ENCODE measurements at regions not wholly inside any gene's neighbourhood (a gene's known extent, or its start where the extent isn't known, plus 50 kb on each side); places are given as distances from the start of the nearest gene placed in this dataset.
A peak's percentile ranks its signal among the peaks of the same experiment; 100 is the strongest.

DNA sequence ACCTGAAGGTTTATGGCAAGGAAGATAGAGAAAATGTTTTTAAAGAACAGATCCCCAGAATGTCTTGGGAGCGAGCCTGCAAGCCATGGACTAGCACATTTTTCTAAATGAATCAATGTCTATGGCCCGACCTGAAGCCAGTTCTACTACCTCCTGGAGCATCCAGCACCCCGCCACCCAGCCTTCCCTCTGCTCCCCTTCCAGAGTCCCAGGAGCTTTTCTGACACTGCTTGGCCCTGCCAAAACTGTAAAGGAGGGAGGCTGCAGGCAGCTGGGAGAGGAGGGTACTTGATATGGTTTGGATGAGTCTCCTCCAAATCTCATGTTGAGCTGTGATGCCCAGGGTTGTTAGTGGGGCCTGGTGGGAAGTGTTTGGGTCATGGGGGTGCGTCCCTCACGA, 95.5 kb upstream of the FZD10 start:
- intact Hi-C loops (cut with DNase I): no loop called here
- DNase-seq: peak in 1 of 10 donors; percentile 65

DNA sequence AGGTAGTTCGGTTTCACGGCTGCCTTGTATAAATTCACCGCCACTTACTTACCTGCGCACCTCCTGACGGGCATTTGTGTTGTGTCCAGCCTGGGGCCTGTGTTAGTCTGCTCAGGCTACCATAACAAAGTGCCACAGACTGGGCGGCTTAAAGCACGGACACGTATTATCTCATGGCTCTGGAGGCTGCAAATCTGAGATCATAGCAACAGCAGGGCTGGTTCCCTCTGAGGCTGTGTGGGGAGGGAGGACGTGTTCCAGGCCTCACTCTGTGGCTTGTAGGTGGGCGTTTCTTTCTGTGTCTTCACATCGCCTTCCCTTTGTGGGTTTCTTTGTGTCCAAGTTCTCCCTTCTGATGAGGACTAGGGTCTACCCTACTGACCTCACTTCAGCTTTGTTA, 93.5 kb upstream of the FZD10 start:
- peak in 2 of 10 donors; percentile 36 to 78 for DNase-seq
- intact Hi-C loops (cut with DNase I): no loop called here

DNA sequence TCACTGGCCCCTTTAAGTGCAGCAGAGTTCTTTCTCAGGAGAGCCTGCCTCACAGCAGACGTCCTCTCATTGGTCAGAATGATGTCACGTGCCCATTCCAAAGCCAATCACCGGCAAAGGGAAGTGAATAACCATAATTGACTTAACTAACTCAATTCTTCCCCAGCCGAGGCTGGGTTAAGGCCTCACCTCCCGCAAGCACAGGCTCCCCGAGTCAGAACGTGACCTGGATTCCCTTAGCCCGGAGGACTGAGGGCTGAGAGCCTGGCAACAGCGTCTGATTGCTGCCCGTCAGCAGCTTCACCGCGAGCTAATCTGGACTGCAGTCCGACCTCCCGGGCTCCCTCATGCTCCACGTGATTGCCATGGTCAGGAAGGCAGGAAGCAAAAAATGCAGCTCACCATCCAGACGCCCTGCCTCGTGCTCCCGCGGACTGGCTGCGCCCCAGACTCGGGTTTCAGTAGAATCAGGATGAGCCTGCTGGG, 92.1 kb upstream of the FZD10 start:
- DNase-seq: peak in 8 of 10 donors; percentile 32 to 83 (median 47)
- intact Hi-C loops (cut with DNase I): no loop called here

DNA sequence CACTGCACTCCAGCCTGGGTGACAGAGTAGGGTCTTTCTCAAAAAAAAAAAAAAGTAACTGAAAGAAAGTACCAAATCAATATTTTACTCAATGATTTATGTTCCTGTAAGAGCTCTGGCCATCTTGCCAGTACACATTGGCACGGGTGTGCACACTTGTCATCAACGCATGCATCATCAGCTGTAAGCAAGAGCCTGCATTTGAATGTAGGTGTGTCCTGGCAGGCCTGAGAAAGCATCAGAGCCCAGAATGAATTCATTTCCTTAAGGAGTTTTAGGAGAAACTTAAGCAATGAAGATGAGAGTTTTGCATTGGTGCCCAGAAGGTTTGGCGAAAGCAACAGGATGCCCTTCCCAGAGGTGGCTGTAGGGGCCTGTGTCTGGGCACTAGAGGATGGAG, 88.5 kb upstream of the FZD10 start:
- DNase-seq: peak in 2 of 10 donors; percentile 23 to 82
- intact Hi-C loops (cut with DNase I): no loop called here

DNA sequence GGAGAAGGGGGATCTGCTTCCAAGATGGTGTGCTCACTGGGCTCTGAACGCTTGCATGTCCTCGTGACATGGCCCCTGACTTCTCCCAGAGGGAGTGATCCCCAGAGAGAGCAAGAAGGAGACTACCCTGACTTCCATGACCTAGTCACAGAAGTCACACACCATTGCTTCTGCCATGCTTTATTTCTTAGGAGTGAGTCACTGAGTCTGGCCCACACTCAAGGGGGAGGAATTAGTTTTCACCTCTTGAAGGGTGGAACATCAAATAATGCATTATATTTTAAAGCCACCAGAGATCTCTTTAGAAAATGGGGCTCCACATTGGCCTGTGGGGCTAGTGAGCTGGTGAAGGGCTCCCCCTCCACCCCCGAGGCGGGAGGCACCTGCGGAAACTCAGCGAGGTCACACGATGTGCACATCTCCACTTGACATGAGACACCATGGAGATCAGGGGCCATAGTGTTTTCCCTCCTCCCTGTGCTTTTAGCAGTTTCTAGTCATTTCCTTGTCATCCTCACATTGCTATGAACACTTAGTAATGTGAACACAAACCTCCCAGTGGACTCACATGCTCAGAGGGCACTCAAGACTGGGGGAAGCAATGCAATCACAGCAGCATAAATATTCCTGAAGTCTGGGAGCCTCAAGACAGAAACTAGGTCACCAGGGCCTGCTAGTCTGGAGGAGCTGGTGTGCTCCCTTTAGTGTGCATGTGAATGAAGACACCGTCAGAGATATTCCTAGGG, 87.4 kb upstream of the FZD10 start:
- intact Hi-C loops (cut with DNase I): no loop called here
- peak in 1 of 10 donors; percentile 40 for DNase-seq

DNA sequence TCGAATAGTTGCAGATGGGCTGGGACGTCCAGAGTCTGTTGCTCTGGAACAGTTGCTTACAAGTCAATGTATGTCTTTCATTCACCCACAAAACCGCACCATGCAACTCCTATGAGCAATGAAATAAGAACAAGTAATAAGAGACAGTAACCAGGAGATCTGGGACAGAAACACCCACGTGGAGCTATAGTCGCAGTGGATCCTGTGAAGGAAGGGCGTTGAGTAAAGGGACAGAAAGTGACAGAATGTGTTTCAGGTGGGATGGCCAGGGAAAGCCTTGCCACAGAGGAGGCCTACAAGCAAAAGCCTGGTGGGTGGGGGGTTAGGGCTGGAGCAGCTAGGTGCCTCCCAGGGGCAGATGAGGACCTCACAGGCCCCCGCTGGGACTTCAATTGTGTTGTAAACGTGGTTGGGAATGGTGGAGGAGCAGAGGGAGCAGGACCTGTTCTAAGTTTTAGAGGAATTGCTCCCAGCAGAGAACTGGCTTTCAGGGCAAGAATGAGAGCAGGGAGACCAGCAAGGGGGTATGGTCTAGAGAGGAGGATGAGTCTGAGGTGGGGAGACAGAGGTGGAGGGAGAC, 86.7 kb upstream of the FZD10 start:
- DNase-seq: peak in 3 of 10 donors; percentile 13 to 52 (median 16)
- intact Hi-C loops (cut with DNase I): no loop called here

DNA sequence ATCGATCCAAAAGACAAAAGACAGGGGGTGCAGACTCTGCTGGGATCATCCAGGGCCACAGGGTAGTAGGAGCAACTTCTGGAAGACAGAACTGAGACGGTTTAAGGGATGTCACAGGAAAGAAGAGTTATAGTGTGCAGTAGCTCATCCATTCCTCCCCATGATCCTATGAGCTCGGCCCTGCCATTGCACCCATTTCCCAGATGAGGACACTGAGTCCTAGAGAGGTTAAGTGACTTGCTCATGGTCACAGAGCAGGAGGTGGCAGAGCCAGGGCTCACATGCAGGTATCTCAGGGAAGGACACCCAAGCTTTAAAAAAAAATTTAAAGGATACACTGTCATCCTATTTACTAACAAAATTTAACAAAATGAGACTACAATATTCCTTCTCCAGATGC, 86.1 kb upstream of the FZD10 start:
- intact Hi-C loops (cut with DNase I): no loop called here
- peak in 1 of 10 donors; percentile 5 for DNase-seq

DNA sequence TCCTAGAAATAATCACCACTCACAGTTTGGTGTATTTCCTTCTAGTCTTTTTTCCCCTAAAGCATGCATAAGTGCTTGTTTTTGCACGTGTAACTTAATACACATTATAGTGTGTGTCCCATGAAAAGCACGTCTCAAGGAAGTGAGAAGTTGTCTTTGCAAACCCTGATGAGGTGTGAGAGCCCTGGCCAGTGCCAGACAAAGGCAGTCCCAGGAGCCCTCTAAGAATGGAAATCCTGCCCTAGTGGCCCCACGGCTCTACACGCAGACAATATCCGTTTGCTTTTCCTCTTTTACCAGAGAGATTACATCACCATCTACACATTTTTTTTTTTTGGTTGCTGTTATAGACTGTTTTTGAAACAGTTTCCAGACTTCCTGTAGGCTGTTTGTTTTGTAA, 85.5 kb upstream of the FZD10 start:
- no peak for DNase-seq
- intact Hi-C loops (cut with DNase I): no loop called here

DNA sequence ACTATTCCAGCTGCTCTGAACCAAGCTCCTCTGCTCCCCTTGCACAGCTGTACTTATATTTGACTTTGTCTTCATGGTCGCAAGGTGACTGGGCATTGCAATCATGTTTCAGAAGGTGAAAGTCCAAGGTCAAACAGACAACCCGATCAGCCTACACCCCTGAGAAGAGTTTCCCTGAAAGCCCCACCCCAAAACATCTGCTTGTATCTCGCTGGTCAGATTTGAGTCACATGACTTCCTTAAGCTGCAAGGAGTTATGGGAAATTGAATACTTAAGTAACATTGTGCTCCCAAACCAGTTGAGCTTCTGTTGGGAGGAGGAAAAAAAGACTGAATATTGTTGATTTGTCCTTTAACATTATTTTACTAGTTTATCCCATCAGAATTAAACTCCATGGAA, 83.4 kb upstream of the FZD10 start:
- no peak for DNase-seq
- intact Hi-C loops (cut with DNase I): no loop called here

DNA sequence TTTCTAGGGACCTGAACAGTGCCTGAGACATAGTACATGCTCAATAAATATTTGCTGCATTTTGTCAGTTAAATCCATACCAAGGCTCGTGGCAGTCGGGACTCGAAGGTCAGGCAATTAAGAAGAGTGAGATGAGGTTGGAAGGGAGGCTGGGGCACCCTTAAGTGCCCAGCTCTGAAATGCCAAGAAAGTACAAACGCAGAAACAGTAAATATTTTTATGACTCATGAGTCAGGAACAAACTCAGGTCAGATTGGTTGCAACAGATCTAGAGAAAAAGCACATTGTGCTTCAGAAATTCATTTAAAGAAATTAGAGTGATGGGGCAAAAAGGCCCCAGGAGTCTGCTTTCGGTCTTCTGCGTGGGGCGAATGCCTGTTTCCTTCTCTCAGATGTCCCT, 83.0 kb upstream of the FZD10 start:
- intact Hi-C loops (cut with DNase I): no loop called here

DNA sequence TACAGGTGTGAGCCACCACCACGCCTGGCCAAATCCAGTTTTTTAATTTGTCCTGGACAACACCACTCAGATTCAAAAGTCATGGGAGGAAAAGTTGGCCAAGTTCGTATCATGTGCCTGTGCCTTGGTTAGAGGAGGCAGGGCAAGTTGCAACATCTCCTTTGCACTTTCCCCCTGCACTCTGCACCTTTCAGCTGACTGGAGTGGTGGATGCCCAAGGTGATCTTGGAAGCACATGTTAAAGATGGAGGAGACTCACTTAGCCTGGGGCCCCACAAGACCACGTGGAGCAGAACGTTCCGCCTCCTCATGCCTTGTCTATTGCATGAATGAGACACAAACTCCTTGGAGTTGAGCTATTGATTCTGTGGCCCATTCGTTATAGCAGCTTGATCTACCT, 82.1 kb upstream of the FZD10 start:
- intact Hi-C loops (cut with DNase I): no loop called here
- peak in 1 of 10 donors; percentile 39 for DNase-seq

More for the DNA sequence above, 83.0 kb upstream of the FZD10 start:
- DNase-seq: peak in 1 of 10 donors; percentile 0

DNA sequence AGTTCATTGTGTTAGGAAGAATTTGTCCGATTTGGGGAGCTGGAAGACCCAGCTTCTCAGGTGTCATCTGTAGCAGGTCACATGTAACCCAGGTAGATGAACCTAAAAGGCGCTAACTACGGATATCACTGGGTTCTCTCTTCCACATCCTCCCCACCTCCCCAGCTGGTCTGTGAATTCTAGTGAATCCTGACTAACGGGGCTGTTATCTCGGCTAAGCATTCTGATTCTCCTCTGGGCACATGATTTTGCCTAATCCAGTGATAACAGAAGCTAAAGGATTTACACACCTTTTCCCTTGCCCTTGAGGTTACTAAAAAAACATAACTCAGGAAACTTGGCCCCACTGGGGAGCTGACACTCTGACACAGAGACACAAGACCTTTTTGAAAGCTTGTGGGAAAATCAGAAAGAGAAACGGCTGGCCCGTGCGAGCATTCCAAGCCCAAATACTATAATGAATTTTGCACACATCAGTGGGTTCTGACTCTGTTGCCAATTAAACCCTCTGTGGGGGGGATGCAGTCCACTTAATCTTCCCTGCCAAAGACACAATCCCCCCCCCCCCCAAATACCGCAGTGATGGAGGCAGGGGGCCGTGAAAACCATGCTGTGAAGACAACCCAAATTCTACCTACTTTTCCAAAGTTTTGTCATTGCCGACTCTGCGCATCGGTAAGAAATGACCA, 81.0 kb upstream of the FZD10 start:
- no peak for DNase-seq
- intact Hi-C loops (cut with DNase I): no loop called here

DNA sequence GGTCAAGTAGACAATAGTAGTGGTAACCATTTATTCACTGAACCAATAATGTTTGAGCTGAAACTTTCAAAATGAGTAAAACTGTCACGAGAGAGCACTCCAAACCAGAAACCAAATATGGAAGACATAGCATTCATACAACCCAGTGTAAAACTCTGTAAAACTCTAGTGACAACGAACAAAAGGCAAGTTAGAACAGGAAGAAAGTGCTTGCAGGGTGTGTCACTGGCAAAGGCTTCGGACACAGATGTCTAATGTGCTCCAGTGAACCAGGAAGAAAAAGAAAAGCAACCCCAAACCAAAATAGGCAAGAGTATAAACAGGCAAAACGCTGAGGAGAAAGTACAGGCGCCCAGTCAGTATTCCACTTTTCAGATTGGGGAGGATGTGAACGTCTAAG, 79.3 kb upstream of the FZD10 start:
- DNase-seq: no peak
- intact Hi-C loops (cut with DNase I): no loop called here

DNA sequence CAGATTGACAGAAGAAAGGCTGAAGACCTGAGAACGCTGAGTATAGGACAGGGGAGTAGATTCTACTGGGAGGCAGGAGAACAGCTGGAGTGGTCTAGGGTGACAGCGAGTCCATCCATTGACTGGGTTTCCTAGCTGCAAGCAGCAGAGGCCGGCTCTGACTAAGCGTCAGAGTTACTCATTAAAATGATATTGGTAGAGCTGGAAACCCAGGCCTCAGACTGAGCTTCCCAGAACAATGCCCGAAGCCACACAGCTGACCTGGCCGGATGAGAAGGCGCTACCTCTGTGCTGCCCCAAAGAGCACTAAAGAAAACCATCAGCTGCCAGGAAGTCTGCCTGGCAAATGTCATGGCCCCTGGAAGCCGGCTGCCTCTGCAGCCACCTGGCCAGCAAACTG, 78.5 kb upstream of the FZD10 start:
- DNase-seq: no peak
- intact Hi-C loops (cut with DNase I): no loop called here

DNA sequence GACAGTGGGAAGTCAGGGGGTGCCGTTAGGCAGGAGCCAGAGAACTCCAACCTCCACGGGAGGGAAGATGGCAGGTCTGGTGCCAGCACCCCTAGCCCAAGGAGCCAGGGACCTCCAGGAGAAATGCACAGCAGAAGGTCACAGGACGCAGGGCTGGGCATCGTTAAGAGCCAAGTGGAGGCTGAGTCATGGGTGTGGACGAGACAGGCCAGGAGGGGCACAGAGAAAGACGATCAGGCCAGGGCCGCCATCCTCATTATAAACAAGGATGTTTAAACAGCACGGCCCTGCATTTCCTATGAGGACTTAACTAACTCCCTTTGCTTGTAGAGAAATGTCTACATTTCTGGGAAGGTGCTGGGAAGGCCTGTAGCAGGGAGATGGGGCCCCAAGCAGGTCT, 77.9 kb upstream of the FZD10 start:
- intact Hi-C loops (cut with DNase I): no loop called here
- DNase-seq: no peak

DNA sequence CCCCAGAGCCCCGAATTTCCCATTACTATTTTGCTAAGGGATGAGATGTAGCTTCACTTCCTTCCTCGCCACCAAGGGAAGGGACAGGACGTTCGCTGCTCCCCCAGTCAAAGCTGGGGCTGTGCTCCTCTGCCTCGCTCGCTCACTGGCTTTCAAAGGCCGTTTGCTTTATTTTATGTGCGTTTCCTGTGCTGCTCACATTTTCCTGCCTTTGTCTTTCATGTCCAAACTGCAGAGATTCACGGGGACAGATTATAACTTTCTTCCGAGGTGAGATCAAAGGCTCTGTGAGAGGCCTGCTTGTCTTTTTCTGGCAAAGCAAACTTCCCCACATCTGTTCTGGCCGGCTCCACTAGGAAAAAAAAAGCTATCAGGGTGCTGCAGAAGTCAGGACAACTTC, 76.0 kb upstream of the FZD10 start:
- DNase-seq: no peak
- intact Hi-C loops (cut with DNase I): no loop called here

DNA sequence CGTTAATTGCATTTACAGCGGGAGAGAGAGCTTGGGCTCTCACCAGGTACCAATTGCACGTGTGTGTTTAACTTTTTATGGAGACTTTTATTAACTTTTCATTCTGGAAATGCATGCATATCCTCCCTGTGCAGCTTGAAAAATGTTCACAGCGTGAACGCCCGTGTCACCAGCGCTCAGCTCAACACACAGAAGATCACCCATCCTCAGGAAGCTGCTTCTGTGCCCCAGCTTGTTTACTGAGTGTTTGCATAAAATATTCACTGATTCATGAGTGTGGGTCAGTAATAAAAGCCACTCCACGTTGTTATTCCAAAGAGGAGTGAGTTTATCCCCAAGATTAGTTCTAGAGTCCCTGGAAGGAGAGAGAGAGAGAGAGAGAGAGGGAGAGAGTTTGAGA, 75.5 kb upstream of the FZD10 start:
- no peak for DNase-seq
- intact Hi-C loops (cut with DNase I): no loop called here

DNA sequence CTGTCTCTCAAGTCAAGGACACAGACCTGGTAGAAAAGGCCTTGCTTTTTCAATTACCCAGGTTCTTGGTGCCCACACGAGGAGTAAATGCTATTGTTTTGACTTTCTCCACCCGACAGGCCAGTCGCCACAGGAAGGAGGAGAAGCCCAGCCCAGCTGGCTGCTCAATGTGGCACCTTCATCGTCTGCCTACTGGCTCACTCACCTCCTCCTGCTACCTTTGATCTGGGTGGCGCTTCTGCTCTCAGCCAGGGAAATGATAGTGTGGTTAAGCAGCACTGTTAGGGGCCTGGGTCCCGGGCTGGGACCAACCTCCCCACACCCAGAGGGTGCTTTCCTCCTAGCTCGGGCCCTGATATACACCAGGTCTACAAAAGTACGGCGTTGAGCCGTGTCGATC, 75.0 kb upstream of the FZD10 start:
- intact Hi-C loops (cut with DNase I): no loop called here

DNA sequence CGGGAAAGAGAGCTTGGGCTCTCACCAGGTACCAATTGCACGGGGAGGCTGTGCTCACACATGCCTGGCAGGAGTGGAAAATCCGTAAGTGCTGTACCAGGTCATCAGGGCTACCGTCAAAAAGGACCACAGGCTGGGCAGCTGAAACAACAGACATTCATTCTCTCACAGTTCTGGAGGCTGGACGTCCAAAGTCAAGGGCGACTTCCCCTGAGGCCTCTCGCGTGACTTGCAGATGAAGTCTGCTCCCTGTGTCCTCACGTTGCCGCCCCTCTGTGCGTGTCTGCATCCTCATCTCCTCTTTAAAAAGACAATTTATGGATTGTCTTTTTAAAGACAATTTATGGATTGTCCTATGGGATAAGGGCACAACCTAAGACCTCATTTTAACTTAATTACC, 73.8 kb upstream of the FZD10 start:
- DNase-seq: no peak
- intact Hi-C loops (cut with DNase I): no loop called here

More for the DNA sequence above, 75.0 kb upstream of the FZD10 start:
- DNase-seq: no peak

DNA sequence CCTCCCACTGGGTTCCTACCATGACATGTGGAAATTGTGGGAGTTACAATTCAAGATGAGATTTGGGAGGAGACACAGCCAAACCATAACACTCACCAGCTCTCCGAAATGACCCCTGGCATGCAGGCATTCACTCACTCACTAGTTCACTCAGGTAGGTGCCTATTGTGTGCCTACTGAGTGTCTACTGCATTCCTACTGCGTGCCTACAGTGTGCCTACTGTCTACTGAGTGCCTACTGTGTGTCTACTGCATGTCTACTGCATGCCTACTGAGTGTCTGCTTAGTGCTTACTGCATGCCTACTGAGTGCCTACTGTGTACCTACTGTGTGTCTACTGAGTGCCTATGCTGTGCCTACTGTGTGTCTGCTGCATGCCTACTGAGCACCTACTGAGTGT, 71.7 kb upstream of the FZD10 start:
- no peak for DNase-seq
- intact Hi-C loops (cut with DNase I): no loop called here

DNA sequence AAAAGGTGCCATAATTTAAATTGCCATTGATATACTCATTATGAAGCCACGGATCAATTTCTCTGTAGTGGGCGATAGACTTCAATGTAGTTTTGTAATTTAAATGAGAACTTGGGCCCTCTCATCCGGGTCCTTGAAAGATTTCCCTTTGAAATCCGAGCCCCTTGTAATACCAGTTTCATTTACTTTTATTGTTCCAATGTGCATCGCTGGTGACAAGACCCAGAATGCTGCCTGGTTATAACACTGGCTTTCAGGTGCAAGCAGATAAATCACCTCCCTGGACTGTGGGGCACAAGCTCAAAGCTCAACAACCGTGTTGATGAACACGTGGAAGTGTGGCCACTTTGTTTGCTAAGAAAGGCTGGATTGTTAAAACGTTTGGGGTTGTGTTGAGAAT, 68.9 kb upstream of the FZD10 start:
- no peak for DNase-seq
- intact Hi-C loops (cut with DNase I): no loop called here

DNA sequence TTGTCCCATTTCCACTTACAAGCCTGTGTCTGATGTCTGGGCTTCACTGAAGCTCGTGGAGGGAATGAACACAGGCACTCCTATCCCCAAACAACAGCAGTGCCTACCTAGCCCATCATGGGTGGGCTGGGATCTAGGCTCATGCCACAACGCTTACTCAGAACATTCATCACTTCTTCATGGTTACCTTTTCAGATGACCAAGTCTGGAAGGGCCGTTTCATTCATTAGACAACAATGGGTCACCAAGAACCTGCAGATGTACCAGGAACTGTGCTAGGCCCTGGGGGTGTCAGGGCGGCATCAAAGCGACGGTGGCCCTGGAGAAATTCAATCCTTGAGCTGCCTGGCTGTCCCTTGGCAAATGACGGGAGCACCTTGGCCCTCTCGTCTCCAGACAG, 64.9 kb upstream of the FZD10 start:
- intact Hi-C loops (cut with DNase I): no loop called here
- DNase-seq: no peak

Data from posterior cingulate gyrus (tissue), 11 donors.